ENCODE measurements at regions not wholly inside any gene's neighbourhood (a gene's known extent, or its start where the extent isn't known, plus 50 kb on each side); places are given as distances from the start of the nearest gene placed in this dataset.
"Not testable (repeated sequence)": the region's sequence is repeated elsewhere in the genome, so short reads cannot be mapped to it uniquely, and the experiment has no call there.

- DNase-seq (ENCODE audit: low spot score): no peak
- no peaks in the 10 kb centered on the region for H3K27me3 ChIP-seq (replicated peaks; ENCODE audit: insufficient read depth)
- TF ChIP-seq POLR2A (IDR thresholded peaks at IDR 0.05): no peak
- no peak for TF ChIP-seq CTCF (IDR thresholded peaks at IDR 0.05)
- no peak for TF ChIP-seq POLR2AphosphoS5 (IDR thresholded peaks at IDR 0.05)
- intact Hi-C loops (cut with DNase I): no loop called here
- no peaks in the 10 kb centered on the region for H3K9me3 ChIP-seq
- 69% methylated on average over 3 of the region's 3 CpGs for WGBS
- H3K36me3 ChIP-seq: no peaks in the 10 kb centered on the region
- H3K4me1 ChIP-seq (replicated peaks): no peaks in the 10 kb centered on the region
- H3K27ac ChIP-seq: no peak overlapping the region
- H3K4me3 ChIP-seq: no peak overlapping the region
These were observed 63.6 kb upstream of the TRIM24 start for GRCh38 chr7:138396251-138397070.

GRCh38 chr7:138397071-138397433 lies 63.0 kb upstream of the TRIM24 start:
- H3K4me3 ChIP-seq; intact Hi-C loops (cut with DNase I); DNase-seq (ENCODE audit: low spot score); H3K36me3 ChIP-seq; H3K4me1 ChIP-seq (replicated peaks); H3K27me3 ChIP-seq (replicated peaks; ENCODE audit: insufficient read depth); H3K27ac ChIP-seq; H3K9me3 ChIP-seq: not testable (repeated sequence)
- 94% methylated on average over 3 of the region's 3 CpGs for WGBS

- H3K4me3 ChIP-seq: no peak overlapping the region
- no peak for TF ChIP-seq POLR2AphosphoS5 (IDR thresholded peaks at IDR 0.05)
- no peak for TF ChIP-seq CTCF (IDR thresholded peaks at IDR 0.05)
- TF ChIP-seq POLR2A (IDR thresholded peaks at IDR 0.05): no peak
- H3K4me1 ChIP-seq (replicated peaks): no peaks in the 10 kb centered on the region
- WGBS: 96% methylated on average over 1 of the region's 1 CpG
- no peaks in the 10 kb centered on the region for H3K9me3 ChIP-seq
- H3K27ac ChIP-seq: no peak overlapping the region
- intact Hi-C loops (cut with DNase I): no loop called here
- DNase-seq (ENCODE audit: low spot score): no peak
- no peaks in the 10 kb centered on the region for H3K27me3 ChIP-seq (replicated peaks; ENCODE audit: insufficient read depth)
- H3K36me3 ChIP-seq: no peaks in the 10 kb centered on the region
These were observed 61.2 kb upstream of the TRIM24 start for GRCh38 chr7:138398857-138399256.

GRCh38 chr7:138400400-138400886 lies 59.6 kb upstream of the TRIM24 start:
- intact Hi-C loops (cut with DNase I): no loop called here
- WGBS: 72% methylated on average over 6 of the region's 6 CpGs

GRCh38 chr7:138402749-138403148 lies 57.3 kb upstream of the TRIM24 start:
- WGBS: 93% methylated on average over 1 of the region's 1 CpG

More at GRCh38 chr7:138400400-138400886, 59.6 kb upstream of the TRIM24 start:
- Histone ChIP-seq H3K4me1 (replicated peaks) (no peaks in the 10 kb centered on the region), H3K27ac (no peak overlapping the region), H3K9me3 (no peaks in the 10 kb centered on the region), H3K4me3 (no peak overlapping the region), H3K27me3 (replicated peaks; ENCODE audit: insufficient read depth) (no peaks in the 10 kb centered on the region), H3K36me3 (no peaks in the 10 kb centered on the region)
- no peak for DNase-seq (ENCODE audit: low spot score)
- TF ChIP-seq POLR2A (IDR thresholded peaks at IDR 0.05) (no peak), CTCF (IDR thresholded peaks at IDR 0.05) (no peak), POLR2AphosphoS5 (IDR thresholded peaks at IDR 0.05) (no peak)

More at GRCh38 chr7:138402749-138403148, 57.3 kb upstream of the TRIM24 start:
- H3K27ac ChIP-seq: no peak overlapping the region
- DNase-seq (ENCODE audit: low spot score): no peak
- H3K9me3 ChIP-seq: no peaks in the 10 kb centered on the region
- no peak overlapping the region for H3K4me3 ChIP-seq
- no peaks in the 10 kb centered on the region for H3K4me1 ChIP-seq (replicated peaks)
- H3K36me3 ChIP-seq: no peaks in the 10 kb centered on the region
- intact Hi-C loops (cut with DNase I): no loop called here
- TF ChIP-seq POLR2A (IDR thresholded peaks at IDR 0.05) (no peak), POLR2AphosphoS5 (IDR thresholded peaks at IDR 0.05) (no peak), CTCF (IDR thresholded peaks at IDR 0.05) (no peak)
- H3K27me3 ChIP-seq (replicated peaks; ENCODE audit: insufficient read depth): no peaks in the 10 kb centered on the region
